ENCODE measurements at regions not wholly inside any gene's neighbourhood (a gene's known extent, or its start where the extent isn't known, plus 50 kb on each side); places are given as distances from the start of the nearest gene placed in this dataset.

GRCh38 chr3:76038949-76039348 lies 253.6 kb upstream of the ZNF717 start:
- TF ChIP-seq CTCF (IDR thresholded peaks at IDR 0.05; ENCODE audit: low read depth, low read length) (no peak), EZH2phosphoT487 (IDR thresholded peaks at IDR 0.05; ENCODE audit: low read depth) (no peak)

Measured in OCI-LY3 (cell line).